SU-DHL-6 (cell line): ENCODE measurements at regions not wholly inside any gene's neighbourhood (a gene's known extent, or its start where the extent isn't known, plus 50 kb on each side); places are given as distances from the start of the nearest gene placed in this dataset.

Experiments
- EZH2phosphoT487 ChIP-seq: fragments of 200-600 bp; sonication (generic), shearing (Covaris generic); conservative IDR thresholded peaks from 2 replicates; pipeline ENCODE4 v1.6.1; 2018; ENCODE audit warnings: mild to moderate bottlenecking, antibody characterized with exemption, low read length, moderate library complexity, mixed read lengths
- TF ChIP-seq, protein P1 (sequence below): fragments of 200-600 bp; sonication (generic); IDR thresholded peaks from one replicate; pipeline ENCODE4 v1.5.1; 2017; ENCODE audit warnings: antibody characterized with exemption, mild to moderate bottlenecking, low read length, moderate library complexity; ENCODE audit not compliant: insufficient read depth, poor library complexity, severe bottlenecking

DNA sequence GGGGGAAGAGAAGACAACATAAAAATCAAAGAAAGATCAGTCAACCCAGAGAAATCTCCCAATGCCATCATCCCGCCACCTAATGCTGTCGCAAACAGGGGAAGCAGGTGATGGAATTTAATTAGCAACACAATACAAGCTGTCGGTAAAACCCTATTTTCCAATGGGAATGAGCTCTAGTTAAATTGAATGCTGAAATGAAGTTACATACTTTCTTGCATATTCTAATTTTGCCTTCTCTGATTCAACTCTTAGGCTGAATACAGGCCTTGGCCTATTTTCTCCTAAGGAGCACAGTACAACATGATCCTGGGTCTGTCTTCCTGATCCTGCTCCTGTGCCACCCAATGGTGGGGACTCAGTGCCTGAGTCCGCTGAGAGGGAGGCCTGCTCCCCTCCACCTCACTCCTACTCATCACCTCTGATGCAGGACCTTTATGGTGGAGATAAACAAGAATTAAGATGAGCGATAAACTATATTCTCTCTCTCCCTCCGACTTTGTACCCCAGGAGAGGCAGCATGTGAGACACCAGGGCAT lies 238.8 kb downstream of the GXYLT1 start:
- TF ChIP-seq, protein P1, sequence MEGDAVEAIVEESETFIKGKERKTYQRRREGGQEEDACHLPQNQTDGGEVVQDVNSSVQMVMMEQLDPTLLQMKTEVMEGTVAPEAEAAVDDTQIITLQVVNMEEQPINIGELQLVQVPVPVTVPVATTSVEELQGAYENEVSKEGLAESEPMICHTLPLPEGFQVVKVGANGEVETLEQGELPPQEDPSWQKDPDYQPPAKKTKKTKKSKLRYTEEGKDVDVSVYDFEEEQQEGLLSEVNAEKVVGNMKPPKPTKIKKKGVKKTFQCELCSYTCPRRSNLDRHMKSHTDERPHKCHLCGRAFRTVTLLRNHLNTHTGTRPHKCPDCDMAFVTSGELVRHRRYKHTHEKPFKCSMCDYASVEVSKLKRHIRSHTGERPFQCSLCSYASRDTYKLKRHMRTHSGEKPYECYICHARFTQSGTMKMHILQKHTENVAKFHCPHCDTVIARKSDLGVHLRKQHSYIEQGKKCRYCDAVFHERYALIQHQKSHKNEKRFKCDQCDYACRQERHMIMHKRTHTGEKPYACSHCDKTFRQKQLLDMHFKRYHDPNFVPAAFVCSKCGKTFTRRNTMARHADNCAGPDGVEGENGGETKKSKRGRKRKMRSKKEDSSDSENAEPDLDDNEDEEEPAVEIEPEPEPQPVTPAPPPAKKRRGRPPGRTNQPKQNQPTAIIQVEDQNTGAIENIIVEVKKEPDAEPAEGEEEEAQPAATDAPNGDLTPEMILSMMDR: no peak
- no peak for TF ChIP-seq EZH2phosphoT487
